DOHH2 (cell line): ENCODE measurements at regions not wholly inside any gene's neighbourhood (a gene's known extent, or its start where the extent isn't known, plus 50 kb on each side); places are given as distances from the start of the nearest gene placed in this dataset.

Source experiments
- H3F3A ChIP-seq: fragments of 200-600 bp; sonication (generic), shearing (Covaris generic); 2 replicates; pipeline ENCODE4 v1.6.0; 2016; ENCODE audit warnings: antibody characterized with exemption, mild to moderate bottlenecking; ENCODE audit not compliant: control insufficient read depth, insufficient read depth
- H3K27ac ChIP-seq: fragments of 200-600 bp; sonication (generic); 2 replicates; pipeline ENCODE4 v1.5.1; 2014; ENCODE audit warnings: low read depth, mild to moderate bottlenecking, low read length, moderate library complexity
- H3K27me3 ChIP-seq: fragments of 200-600 bp; sonication (generic); 2 replicates; pipeline ENCODE4 v1.6.1; 2014; ENCODE audit warnings: mild to moderate bottlenecking, low read length, mixed read lengths; ENCODE audit not compliant: control insufficient read depth
- H3K36me3 ChIP-seq: fragments of 200-600 bp; sonication (generic); 2 replicates; pipeline ENCODE4 v1.6.1; 2014; ENCODE audit warnings: mild to moderate bottlenecking, low read length, moderate library complexity, mixed read lengths; ENCODE audit not compliant: control insufficient read depth
- H3K4me1 ChIP-seq: fragments of 200-600 bp; sonication (generic); 2 replicates; pipeline ENCODE4 v1.6.1; 2014; ENCODE audit warnings: mild to moderate bottlenecking, low read length, mixed read lengths; ENCODE audit not compliant: control insufficient read depth
- H3K4me2 ChIP-seq: fragments of 200-600 bp; sonication (generic); 2 replicates; pipeline ENCODE4 v1.6.0; 2014; ENCODE audit warnings: mild to moderate bottlenecking, low read length, moderate library complexity
- H3K4me3 ChIP-seq: fragments of 200-600 bp; sonication (generic); 2 replicates; pipeline ENCODE4 v1.5.1; 2014; ENCODE audit warnings: mild to moderate bottlenecking, low read length, mixed read lengths
- H3K79me2 ChIP-seq: fragments of 200-600 bp; sonication (generic); 2 replicates; pipeline ENCODE4 v1.6.1; 2014; ENCODE audit warnings: mild to moderate bottlenecking, low read length, mixed read lengths; ENCODE audit not compliant: control insufficient read depth
- H3K9me2 ChIP-seq: fragments of 200-600 bp; sonication (generic); replicated peaks from 2 replicates; pipeline ENCODE4 v1.6.1; 2014; ENCODE audit warnings: mild to moderate bottlenecking, low read length, mixed read lengths; ENCODE audit not compliant: control insufficient read depth
- H3K9me3 ChIP-seq: fragments of 200-600 bp; sonication (generic); 2 replicates; pipeline ENCODE4 v1.6.1; 2014; ENCODE audit warnings: antibody characterized with exemption, low read length, mixed read lengths; ENCODE audit not compliant: control insufficient read depth, insufficient read depth
- H4K20me1 ChIP-seq: fragments of 200-600 bp; sonication (generic); 2 replicates; pipeline ENCODE4 v1.6.0; 2014; ENCODE audit warnings: low read depth, mild to moderate bottlenecking, antibody characterized with exemption, low read length, moderate library complexity; ENCODE audit not compliant: control insufficient read depth, insufficient read depth
- EZH2phosphoT487 ChIP-seq: fragments of 200-600 bp; sonication (generic); IDR thresholded peaks from 2 replicates; pipeline ENCODE4 v1.6.1; 2017; ENCODE audit warnings: borderline replicate concordance, mild to moderate bottlenecking, antibody characterized with exemption, low read length, moderate library complexity, mixed read lengths
- TF ChIP-seq, protein P1 (sequence below): fragments of 200-600 bp; sonication (generic); IDR thresholded peaks from one replicate; pipeline ENCODE4 v1.5.1; 2014; ENCODE audit warnings: antibody characterized with exemption, mild to moderate bottlenecking, low read depth, low read length; ENCODE audit not compliant: poor library complexity, severe bottlenecking

DNA sequence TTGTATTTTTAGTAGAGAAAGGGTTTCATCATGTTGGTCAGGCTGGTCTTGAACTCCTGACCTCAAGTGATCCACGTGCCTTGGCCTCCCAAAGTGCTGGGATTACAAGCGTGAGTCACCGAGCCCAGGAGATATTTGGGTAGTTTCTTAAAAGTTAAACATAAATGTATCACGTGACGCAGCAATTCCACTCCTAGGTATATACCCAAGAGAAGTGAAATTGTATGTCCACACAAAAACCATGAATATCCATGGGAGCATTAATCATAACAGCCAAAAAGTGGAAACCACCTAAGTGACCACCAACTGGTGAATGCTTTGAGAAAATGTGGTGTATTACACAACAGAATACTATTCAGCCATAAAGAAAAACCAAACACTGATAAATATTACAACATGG, 164.8 kb downstream of the MRPL14 start:
- no peak overlapping the region for H3K27ac ChIP-seq
- no peaks in the 10 kb centered on the region for H3F3A ChIP-seq
- H3K27me3 ChIP-seq = peaks cover 18% of the 10 kb centered on the region
- H3K9me2 ChIP-seq = no peaks in the 10 kb centered on the region
- H3K79me2 ChIP-seq = no peaks in the 10 kb centered on the region
- no peak overlapping the region for H3K4me3 ChIP-seq
- no peaks in the 10 kb centered on the region for H3K4me1 ChIP-seq
- no peak overlapping the region for H3K4me2 ChIP-seq
- H3K36me3 ChIP-seq = no peaks in the 10 kb centered on the region
- no peaks in the 10 kb centered on the region for H3K9me3 ChIP-seq
- TF ChIP-seq, protein P1, sequence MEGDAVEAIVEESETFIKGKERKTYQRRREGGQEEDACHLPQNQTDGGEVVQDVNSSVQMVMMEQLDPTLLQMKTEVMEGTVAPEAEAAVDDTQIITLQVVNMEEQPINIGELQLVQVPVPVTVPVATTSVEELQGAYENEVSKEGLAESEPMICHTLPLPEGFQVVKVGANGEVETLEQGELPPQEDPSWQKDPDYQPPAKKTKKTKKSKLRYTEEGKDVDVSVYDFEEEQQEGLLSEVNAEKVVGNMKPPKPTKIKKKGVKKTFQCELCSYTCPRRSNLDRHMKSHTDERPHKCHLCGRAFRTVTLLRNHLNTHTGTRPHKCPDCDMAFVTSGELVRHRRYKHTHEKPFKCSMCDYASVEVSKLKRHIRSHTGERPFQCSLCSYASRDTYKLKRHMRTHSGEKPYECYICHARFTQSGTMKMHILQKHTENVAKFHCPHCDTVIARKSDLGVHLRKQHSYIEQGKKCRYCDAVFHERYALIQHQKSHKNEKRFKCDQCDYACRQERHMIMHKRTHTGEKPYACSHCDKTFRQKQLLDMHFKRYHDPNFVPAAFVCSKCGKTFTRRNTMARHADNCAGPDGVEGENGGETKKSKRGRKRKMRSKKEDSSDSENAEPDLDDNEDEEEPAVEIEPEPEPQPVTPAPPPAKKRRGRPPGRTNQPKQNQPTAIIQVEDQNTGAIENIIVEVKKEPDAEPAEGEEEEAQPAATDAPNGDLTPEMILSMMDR = no peak
- no peak for TF ChIP-seq EZH2phosphoT487
- no peaks in the 10 kb centered on the region for H4K20me1 ChIP-seq

- no peaks in the 10 kb centered on the region for H3K9me2 ChIP-seq
- no peaks in the 10 kb centered on the region for H3K79me2 ChIP-seq
- H3K4me3 ChIP-seq = no peak overlapping the region
- no peaks in the 10 kb centered on the region for H4K20me1 ChIP-seq
- no peak overlapping the region for H3K4me2 ChIP-seq
- peaks cover 26% of the 10 kb centered on the region for H3K27me3 ChIP-seq
- H3F3A ChIP-seq = no peaks in the 10 kb centered on the region
- TF ChIP-seq, protein P1 = no peak
- no peak for TF ChIP-seq EZH2phosphoT487
- H3K36me3 ChIP-seq = no peaks in the 10 kb centered on the region
- no peaks in the 10 kb centered on the region for H3K9me3 ChIP-seq
- H3K27ac ChIP-seq = no peak overlapping the region
- H3K4me1 ChIP-seq = no peaks in the 10 kb centered on the region
Observed at GRCh38 chr6:43957273-43957672, 170.0 kb downstream of the MRPL14 start.

- Histone ChIP-seq H3K36me3 (no peaks in the 10 kb centered on the region), H3K4me2 (no peak overlapping the region), H3K9me3 (no peaks in the 10 kb centered on the region), H3K79me2 (no peaks in the 10 kb centered on the region), H4K20me1 (no peaks in the 10 kb centered on the region), H3F3A (no peaks in the 10 kb centered on the region), H3K27me3 (peaks cover 26% of the 10 kb centered on the region), H3K27ac (no peak overlapping the region), H3K4me1 (no peaks in the 10 kb centered on the region), H3K4me3 (no peak overlapping the region), H3K9me2 (no peaks in the 10 kb centered on the region)
- TF ChIP-seq, protein P1 = no peak
- TF ChIP-seq EZH2phosphoT487 = no peak
Observed at GRCh38 chr6:43956478-43956877, 170.8 kb downstream of the MRPL14 start.
